ENCODE measurements at regions not wholly inside any gene's neighbourhood (a gene's known extent, or its start where the extent isn't known, plus 50 kb on each side); places are given as distances from the start of the nearest gene placed in this dataset.
"Not testable (repeated sequence)": the region's sequence is repeated elsewhere in the genome, so short reads cannot be mapped to it uniquely, and the experiment has no call there.

DNA sequence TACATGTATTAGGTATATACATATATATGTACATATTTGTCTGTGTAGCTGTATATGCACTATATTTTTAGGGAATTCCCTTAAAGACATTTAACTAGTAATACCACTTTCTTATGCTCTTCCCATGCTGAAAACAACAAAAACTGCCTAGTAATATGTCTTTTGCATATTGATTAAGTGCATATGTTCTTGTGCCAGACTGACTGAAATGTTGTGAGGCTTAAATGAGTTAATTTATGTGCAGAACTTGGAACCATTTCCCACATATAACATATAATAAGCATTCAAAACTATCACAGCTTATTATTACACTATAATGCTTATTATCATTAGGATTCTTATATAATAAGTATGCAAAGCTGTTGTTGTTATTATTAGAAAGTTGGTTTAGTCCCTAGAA, 318.0 kb upstream of the KCNMB2 start:
- H3K36me3 ChIP-seq = no peaks in the 10 kb centered on the region
- TF ChIP-seq, protein P1, sequence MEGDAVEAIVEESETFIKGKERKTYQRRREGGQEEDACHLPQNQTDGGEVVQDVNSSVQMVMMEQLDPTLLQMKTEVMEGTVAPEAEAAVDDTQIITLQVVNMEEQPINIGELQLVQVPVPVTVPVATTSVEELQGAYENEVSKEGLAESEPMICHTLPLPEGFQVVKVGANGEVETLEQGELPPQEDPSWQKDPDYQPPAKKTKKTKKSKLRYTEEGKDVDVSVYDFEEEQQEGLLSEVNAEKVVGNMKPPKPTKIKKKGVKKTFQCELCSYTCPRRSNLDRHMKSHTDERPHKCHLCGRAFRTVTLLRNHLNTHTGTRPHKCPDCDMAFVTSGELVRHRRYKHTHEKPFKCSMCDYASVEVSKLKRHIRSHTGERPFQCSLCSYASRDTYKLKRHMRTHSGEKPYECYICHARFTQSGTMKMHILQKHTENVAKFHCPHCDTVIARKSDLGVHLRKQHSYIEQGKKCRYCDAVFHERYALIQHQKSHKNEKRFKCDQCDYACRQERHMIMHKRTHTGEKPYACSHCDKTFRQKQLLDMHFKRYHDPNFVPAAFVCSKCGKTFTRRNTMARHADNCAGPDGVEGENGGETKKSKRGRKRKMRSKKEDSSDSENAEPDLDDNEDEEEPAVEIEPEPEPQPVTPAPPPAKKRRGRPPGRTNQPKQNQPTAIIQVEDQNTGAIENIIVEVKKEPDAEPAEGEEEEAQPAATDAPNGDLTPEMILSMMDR (IDR thresholded peaks at IDR 0.05; ENCODE audit: borderline replicate concordance) = no peak
- no peaks in the 10 kb centered on the region for H3K27me3 ChIP-seq (ENCODE audit: low read depth)
- H3K4me1 ChIP-seq = no peaks in the 10 kb centered on the region
- no peak overlapping the region for H3K4me3 ChIP-seq
- DNase-seq = no peak
- no peak overlapping the region for H3K27ac ChIP-seq (replicated peaks)
- peaks cover 8% of the 10 kb centered on the region for H3K9me3 ChIP-seq (replicated peaks)
- intact Hi-C loops (cut with micrococcal nuclease) = no loop called here

DNA sequence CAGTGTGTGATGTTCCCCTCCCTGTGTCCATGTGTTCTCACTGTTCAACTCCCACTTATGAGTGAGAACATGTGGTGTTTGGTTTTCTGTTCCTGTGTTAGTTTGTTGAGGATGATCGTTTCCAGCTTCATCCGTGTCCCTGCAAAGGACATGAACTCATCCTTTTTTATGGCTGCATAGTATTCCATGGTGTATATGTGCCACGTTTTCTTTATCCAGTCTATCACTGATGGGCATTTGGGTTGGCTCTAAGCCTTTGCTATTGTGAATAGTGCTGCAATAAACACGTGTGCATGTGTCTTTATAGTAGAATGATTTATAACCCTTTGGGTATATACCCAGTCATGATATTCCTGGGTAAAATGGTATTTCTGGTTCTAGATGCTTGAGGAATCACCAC, 316.6 kb upstream of the KCNMB2 start:
- DNase-seq; intact Hi-C loops (cut with micrococcal nuclease); H3K4me1 ChIP-seq; H3K27me3 ChIP-seq (ENCODE audit: low read depth); H3K36me3 ChIP-seq; H3K4me3 ChIP-seq; H3K27ac ChIP-seq (replicated peaks); H3K9me3 ChIP-seq (replicated peaks): not testable (repeated sequence)

DNA sequence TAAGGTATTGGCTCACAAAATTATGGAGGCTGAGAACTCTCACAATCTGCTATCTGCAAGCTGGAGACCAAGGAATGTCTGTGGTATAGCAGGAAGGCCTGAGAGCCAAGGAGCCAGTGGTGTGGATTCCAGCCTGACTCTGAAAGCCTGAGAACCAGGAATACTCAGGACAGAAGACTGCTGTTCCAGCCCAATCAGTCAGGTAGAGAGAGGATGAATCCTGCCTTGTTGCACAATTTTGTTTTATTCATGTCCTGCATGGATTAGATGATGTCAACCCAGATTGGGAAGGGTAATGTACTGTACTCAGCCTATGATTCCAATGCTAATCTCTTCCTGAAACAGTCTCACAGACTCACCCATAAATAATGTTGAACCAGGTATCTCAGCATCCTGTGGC, 312.4 kb upstream of the KCNMB2 start:
- TF ChIP-seq, protein P1 (IDR thresholded peaks at IDR 0.05; ENCODE audit: borderline replicate concordance) = no peak
- DNase-seq = no peak
- no peaks in the 10 kb centered on the region for H3K36me3 ChIP-seq
- no peaks in the 10 kb centered on the region for H3K4me1 ChIP-seq
- intact Hi-C loops (cut with micrococcal nuclease) = no loop called here
- no peak overlapping the region for H3K4me3 ChIP-seq
- no peak overlapping the region for H3K27ac ChIP-seq (replicated peaks)
- no peaks in the 10 kb centered on the region for H3K27me3 ChIP-seq (ENCODE audit: low read depth)
- peaks cover 18% of the 10 kb centered on the region for H3K9me3 ChIP-seq (replicated peaks)

DNA sequence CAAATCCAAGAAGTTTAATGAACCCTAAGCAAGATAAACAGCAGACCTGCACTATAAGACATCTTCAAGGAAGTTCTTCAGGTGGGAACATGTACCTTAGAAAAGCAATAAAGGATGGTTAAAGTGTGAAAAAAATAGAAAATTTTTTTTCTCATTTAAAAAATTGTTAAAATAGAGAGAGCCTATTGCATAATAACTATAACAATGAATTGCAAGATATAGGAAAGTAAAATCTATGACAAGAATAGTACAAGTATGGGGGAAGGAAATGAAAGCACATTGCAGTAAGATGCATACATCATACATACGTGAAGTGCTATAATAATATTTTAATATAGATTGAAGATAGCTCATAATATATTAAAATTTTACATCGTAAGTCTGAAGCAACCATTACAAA, 310.1 kb upstream of the KCNMB2 start:
- Histone ChIP-seq H3K4me3 (no peak overlapping the region), H3K36me3 (no peaks in the 10 kb centered on the region)

DNA sequence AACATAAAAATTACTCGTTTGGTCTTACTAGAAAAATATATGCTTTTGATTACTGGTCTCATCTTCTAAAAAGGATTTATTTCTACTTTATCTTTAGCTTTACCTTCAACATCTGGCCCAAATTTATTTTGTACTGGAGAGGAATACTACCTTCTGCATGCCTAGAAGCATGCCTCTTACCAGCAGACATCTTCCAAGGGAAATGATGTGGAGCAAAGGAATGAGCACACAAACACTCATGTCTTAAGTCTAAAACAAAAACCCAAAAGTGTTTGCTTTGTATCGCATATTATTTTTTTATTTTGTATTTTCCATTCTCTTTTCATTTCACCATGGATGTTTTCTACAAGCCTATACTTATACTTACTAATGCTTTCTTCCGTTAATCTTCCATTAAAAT, 304.6 kb upstream of the KCNMB2 start:
- Histone ChIP-seq H3K4me1 (no peaks in the 10 kb centered on the region), H3K4me3 (no peak overlapping the region), H3K27me3 (ENCODE audit: low read depth) (no peaks in the 10 kb centered on the region), H3K27ac (replicated peaks) (no peak overlapping the region), H3K36me3 (no peaks in the 10 kb centered on the region), H3K9me3 (replicated peaks) (peaks cover 27% of the 10 kb centered on the region)
- no peak for DNase-seq
- TF ChIP-seq, protein P1 (IDR thresholded peaks at IDR 0.05; ENCODE audit: borderline replicate concordance) = no peak
- intact Hi-C loops (cut with micrococcal nuclease) = no loop called here

More for the DNA sequence above, 310.1 kb upstream of the KCNMB2 start:
- intact Hi-C loops (cut with micrococcal nuclease) = no loop called here
- TF ChIP-seq, protein P1 (IDR thresholded peaks at IDR 0.05; ENCODE audit: borderline replicate concordance) = no peak
- Histone ChIP-seq H3K4me1 (no peaks in the 10 kb centered on the region), H3K27ac (replicated peaks) (no peak overlapping the region), H3K27me3 (ENCODE audit: low read depth) (no peaks in the 10 kb centered on the region), H3K9me3 (replicated peaks) (peaks cover 27% of the 10 kb centered on the region)
- no peak for DNase-seq

DNA sequence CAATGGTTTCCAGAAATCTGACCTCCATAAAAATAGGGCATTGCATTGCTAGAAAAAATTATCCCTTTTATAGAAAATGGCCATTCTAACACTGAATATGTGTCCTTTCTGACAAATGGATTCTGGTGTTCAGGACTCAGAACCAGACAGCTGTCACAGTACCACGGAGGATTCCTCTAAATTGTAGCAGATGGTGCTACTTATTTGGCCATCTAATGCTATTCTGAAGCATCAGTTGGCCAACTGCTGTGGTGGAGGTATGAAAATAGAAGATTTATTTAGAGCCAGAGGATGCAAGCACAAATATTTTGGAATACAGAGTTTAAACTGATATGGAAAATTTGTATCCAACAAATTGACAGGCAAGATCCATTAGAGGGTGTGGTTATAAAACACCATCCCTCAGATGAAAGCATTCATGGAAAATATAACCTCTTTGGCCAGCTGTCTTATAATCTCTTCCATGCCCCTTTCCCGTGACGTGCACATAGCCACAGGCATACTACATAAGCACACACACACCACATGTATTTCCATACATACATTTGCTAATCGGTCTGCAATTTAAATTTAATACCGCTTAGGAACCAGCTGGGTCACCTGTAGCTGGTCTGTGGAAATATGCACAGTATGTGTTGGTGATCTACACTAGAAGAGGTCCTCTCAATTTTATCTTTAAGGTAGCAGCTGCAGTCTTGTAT, 302.7 kb upstream of the KCNMB2 start:
- intact Hi-C loops (cut with micrococcal nuclease) = no loop called here
- peaks cover 20% of the 10 kb centered on the region for H3K9me3 ChIP-seq (replicated peaks)
- H3K36me3 ChIP-seq = no peaks in the 10 kb centered on the region
- H3K4me1 ChIP-seq = peaks cover 7% of the 10 kb centered on the region
- no peak overlapping the region for H3K27ac ChIP-seq (replicated peaks)
- H3K27me3 ChIP-seq (ENCODE audit: low read depth) = no peaks in the 10 kb centered on the region
- no peak overlapping the region for H3K4me3 ChIP-seq
- TF ChIP-seq, protein P1 (IDR thresholded peaks at IDR 0.05; ENCODE audit: borderline replicate concordance) = no peak
- DNase-seq = no peak

Data from left ventricle myocardium inferior (tissue), 1 donor.